NCI-H226 (cell line): ENCODE measurements at regions not wholly inside any gene's neighbourhood (a gene's known extent, or its start where the extent isn't known, plus 50 kb on each side); places are given as distances from the start of the nearest gene placed in this dataset.

Source experiments
- DNase-seq: peaks from one replicate; pipeline ENCODE4 v3.0.0-alpha.2; 2015

DNA sequence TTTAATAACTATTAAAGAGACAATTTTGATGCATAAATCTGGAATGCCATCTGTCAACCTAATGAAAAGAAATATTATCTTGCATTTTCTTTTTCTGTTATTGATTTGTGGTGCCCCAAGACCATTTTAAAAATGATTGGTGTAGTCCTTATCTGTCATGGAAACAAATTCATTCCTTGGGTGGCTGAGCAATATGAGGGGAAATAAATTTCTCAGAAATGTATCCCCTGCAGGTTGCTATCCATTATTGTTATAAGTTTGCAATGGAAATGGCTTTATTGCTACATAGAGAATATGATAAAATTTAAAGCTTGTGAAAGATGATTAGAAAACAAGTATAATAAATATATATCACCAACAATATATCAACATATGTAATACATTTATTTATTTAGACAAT, 607.0 kb downstream of the DNAJB9 start:
- no peak for DNase-seq

DNA sequence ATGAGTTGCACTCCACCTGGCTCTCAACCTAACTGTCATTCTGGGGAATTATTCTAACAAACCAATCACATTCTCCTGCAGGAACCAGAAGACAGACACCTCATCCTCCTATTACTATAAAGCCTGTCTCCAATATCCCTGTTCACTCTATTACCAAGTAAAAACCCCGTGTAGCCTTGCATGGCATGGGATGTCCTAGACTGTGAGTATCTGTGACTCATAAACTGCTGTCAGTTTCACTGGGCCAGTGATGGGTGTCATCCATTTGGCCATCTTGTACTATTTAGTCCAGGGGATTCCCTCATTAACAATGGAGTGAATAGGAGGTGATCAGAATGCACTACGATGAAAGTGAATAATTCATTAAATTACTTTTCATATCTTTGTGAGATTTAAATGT, 608.7 kb downstream of the DNAJB9 start:
- no peak for DNase-seq

DNA sequence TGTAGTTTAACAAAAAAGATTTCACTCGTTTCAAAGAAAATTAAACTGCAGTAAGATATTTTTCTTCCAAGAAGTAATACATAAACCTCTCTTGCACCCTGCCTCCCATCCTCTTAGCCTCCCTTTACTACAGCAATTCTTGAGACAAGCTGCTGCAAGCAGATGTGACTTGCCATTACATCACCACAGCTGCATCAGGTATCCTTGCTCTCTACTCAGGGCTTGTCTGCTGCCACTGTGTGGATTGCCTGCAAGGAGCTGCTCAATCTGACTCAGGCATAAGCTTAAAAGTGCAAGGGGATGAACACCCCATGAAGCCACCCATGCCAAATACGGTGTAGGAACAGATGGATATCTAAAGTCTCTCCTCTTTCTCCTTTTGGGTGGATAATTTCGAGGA, 609.9 kb downstream of the DNAJB9 start:
- no peak for DNase-seq

DNA sequence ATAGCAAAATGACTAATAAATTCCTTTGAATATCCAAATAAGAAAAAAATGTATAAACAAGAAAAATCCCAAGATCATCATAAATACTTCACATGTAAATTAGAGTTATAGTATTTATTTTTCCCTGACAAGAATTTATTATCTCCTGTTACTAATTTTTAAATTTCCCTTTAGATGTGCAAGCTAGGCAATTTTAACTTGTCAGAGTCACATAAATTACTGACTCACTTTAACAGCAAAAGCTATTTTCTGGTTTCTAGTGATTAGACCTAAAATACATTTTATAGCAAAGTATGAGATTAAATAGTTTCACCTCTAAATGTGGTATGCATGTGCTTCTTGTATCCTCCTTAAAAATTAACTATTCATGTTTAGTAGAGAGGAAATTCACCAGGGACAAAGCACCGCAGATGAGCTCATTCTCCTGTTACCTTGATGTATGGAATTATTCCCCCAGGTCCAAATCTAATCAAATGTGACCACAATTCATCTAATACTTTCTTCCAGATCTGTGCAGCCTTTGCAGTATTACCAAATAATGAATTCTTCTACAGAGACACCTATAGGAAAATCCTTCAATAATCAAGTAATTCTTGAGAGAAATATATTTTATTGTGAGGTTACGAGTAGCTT, 621.2 kb downstream of the DNAJB9 start:
- DNase-seq: no peak

DNA sequence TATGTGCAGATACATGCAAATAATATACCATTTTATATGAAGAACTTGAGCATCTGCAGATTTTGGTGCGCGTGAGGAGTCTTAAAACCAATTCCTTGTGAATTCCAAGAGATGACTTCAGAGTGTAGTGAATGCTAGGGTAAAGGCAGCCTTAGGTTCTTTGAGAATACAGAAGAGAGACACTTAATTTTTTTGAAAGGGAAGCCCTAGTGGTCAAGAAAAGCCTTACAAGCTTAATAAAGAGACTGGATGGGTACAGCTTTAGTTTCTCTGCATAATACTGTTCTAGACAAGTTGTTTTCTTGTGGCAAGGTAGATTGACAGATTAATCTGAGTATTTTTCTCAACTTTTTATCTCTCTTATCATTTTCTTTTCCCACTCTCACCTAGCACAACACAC, 636.5 kb downstream of the DNAJB9 start:
- no peak for DNase-seq

DNA sequence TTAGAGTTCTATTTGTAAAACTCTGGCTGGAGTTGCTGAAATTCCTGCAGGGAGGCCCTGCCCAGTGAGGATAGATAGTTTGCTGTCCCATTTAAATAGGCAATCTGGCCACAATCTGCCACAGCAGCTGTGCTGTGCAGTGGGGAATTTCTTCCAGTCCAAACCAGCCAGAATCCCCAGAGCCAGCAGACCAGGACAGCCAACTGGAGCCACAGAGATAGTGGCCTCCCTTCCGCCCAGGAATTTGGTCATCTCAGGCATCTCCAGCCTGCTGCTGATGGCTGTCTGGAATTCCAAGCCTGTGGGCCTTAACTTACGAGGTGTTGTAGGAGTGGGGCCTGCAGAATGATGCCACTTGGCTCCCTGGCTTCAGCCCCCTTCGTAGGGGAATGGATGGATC, 643.4 kb downstream of the DNAJB9 start:
- no peak for DNase-seq

DNA sequence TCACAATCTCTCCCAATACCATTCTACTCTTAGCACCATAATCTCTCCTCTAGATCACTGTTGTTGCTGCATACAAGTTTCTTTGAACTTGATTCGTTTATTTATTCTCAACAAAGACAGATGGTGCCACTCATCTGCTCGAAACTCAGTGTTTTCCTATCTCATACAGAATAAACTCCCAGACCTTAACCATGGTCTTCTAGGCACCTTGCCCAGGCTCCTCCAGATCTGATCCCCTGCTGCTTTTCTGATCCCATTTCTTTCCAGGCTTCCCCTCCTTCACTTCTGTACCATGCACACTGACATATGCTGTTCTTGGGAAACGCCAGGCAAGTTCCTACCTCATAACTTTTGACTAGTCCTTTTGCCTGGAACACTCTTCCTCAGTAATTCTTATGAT, 645.7 kb downstream of the DNAJB9 start:
- no peak for DNase-seq

DNA sequence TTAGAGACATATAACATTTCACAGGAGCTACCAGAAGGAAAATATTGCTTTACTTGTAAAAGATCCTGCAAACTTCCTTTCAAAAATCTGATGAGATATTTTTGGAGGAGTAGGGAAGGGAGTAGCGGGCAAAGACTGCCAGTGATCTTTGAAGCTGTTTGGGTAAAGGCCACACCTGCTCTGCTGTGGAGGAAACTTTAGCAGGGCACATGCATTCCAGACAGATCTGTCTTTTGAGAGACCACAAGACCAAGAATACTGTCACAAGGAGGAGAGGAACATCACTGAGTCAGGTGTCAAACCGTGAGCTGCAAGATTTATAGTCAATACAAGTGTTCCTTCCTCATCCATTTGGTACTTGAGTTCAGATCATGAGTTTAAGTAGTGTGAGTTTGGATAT, 654.4 kb downstream of the DNAJB9 start:
- DNase-seq: no peak

DNA sequence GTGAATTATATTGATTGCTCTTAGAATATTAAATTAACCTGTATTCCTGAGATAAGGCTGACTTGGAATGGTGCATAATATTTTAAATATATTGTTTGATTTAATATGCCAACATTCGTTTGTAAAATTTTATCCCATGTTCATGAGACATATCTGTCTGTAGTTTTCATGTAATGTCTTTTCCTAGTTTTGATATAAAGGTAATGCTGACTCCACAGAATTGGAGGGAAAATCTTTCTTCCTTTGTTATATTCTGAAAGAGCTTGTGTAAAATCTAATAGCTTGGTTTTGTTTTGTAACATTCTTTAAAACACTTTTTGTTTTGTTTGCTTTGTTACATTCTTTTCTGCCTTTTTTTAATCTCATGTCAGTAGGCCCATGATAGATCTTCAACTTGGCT, 657.0 kb downstream of the DNAJB9 start:
- DNase-seq: no peak

DNA sequence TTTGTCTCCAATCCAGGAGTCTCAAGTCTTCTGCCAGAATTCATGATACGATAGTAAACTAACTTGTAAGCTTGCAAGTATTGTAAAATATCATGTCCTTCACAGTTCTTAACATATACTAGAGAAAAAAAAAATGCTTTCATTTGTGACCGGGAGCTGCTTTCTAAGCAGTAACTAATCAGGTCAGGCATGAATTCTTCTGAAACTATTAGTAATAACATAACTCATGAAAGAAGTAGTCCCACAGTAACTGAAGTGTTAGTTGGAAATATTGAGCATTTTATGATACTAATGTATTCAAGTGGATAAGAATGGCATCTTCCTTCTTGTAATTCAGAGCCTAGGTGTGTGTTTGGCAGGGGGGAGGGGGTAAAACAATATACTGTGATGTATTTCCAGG, 665.6 kb downstream of the DNAJB9 start:
- no peak for DNase-seq

DNA sequence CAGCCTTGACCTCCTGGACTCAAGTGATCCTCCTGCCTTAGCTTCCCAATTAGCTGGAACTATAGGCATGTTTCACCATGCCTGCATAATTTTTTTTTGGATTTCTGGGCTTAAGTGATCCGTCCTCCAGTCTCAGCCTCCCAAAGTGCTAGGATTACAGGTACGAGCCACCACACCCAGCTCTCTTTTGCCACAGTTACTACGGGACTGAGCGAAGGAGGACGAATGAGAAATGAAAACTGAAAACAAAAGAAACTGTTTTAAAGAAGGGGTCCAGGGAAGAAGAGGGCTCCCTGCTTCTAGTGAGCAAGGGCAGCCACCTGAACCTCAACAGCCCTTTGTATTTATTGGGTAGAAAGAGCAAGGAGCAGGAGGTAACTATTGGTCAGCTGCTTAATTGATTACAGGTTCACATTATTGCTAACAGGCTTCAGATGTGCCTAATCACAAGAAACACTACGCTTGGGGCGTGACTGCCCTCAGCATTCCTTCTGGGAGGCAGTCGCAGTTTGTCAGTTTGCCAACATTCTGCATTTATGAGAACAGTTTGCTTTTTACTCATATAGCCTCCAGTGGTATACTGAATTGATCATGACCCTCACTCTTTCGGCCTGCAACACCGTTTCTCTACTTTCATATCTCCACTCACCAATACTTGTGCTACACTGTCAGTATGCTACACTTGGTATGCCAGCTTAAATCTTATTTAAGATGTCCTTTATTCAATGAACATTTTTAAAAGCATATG, 676.8 kb downstream of the DNAJB9 start:
- DNase-seq: no peak

DNA sequence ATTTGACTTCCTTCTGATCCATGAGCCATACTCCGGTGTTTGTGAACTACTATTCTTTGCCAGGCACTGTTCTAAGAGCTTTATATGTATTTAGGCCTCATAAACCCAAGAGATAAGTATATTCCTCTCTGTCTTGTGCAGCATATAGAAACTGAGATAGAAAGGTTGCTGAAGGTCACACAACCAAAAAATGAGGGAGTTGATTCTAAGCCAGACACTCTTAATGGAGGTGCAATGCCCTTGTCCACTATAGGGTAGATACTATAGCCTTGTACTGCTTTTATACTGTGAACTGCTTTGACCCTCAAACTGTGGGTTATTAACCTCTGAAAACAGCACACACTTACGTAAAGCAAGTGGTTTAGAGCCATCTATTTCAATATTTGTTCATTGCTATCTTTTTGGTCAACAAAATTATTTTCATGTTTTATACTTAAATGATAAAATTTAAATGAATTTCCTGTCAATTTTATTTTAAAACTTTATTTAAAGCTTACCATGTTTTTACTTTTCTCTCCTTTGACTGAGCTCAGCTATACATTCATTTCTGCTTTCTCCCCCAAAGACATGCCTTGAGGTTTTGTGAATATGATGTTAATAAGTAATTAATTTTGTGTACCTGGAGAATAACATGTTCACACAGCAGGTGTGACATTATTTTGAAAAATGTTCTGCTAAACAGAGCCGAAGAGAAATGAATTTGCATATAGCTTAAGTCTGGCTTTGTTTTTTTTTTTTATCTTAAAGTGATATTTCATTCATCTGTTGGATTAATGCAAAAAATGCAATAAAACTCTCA, 687.3 kb downstream of the DNAJB9 start:
- DNase-seq: no peak

DNA sequence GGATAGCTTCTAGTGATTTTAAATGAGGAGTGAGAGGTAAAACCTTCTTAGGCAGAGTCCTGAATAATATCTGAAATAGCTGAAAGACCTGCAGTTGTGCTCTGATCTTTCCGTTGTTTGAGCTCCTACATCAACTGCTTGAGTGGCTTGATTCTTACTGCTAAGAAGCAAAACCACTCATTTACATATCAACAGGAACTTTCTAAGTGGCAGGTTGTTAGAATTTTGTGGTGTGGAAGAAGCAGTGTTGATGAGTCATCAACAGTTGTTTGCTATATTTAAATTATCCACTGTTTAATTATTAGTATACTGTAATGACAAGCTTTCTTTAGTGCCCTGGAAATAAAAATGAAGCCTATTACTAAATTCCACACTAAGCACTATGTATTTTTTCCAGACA, 689.5 kb downstream of the DNAJB9 start:
- DNase-seq: no peak

DNA sequence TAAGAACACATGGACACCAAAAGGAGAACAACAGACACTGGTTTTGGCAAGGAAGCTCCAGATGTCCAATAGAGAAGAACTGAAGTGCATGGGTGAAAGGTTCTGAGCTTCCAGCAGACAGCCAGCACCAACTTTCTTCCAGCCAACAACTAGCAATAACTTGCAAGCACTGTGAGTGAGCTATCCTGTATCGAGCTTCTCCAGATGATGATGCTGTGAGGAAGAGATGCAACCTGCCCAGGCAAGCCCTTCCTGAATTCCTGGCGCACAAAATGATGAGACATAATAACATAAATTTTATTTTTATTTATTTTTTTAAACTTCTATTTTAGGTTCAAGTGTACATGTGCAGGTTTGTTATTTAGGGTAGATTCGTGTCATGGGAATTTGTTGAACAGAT, 692.1 kb downstream of the DNAJB9 start:
- DNase-seq: no peak

DNA sequence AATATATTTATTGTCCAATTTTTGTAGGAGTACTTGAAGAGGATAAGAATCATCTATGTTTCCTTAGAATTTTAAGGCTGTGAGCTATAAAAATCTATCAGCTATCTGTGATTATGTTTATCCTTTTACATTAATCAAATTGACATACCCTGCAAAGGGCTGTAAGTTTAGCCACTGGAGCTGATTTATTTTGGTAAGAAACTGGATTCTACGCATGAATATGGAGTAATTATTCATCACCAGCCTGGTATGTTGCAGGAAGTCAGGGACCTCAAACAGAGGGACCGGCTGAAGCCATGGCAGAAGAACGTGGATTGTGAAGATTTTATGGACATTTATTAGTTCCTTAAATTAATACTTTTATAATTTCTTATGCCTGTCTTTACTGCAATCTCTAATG, 696.9 kb downstream of the DNAJB9 start:
- no peak for DNase-seq

DNA sequence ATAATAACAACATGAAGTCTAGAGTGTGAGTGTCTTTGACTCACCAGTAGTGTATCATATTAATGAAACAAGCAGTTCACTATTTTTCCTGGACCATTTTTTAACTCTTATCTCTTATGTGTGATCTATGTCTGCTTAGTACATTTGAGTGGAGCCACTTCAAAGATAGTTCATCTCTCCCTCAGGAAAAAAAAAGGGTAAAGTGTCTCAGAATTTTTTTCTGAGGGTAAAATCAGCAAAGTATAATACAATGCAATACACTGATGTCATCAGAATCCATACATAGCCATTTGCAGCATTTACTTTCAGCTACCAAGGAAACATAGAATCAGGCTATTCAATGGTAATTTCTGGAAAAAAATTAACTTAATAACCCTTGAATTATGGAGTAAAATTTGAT, 706.7 kb downstream of the DNAJB9 start:
- DNase-seq: no peak

DNA sequence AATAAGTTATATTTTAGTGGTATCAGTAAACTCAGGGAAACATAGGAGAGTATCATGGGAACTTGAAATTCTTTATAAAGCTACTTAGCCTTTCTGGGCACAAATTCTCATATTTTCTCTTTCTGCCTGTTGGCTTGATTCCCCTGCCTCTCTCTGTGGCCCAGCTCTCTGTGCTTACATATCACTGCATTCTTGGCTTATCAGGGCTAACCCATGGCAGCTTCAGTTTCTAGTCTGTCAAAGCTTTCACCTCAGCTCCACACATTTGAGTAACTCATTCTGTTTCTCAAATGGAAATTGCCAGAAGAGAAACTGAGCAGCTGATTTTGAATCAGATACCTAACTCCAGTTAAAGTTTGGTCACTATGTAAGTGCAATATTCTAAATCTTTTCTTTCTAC, 713.1 kb downstream of the DNAJB9 start:
- DNase-seq: no peak

DNA sequence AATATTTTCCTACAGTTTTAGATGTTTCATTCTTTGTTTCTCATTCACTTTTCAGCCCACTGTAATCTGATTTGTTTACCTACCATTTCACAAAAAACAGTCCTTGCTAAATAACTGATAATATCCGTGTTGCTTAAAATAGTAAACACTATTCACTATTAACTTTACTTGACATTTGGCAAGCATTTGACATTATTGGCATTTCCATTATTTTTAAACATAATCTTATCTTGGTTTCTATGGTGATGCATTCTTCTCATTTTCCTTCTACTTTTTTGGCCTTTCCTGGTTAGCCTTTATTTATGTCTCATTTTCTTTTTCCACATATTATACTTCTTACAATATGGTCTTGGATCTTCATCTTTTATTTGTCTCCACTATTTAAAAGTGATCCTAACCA, 715.3 kb downstream of the DNAJB9 start:
- no peak for DNase-seq

DNA sequence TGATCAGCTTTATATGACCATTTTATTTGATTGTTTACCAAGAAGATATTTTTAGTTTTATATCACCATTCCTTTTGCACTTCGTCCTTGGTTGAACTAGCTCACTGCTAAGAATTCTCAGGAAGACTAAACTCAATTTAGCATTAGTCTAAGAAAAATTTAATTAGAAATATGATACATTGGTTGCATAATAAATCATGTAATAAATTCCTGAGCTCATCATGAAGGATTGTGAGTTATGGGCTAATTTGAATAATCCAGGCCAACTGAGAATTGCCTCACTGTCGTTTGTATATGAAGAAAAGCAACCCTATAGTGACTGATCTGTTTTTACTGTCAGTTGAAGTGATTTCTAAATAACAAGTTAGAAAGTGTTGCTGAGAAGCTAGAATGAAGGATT, 725.5 kb downstream of the DNAJB9 start:
- no peak for DNase-seq

DNA sequence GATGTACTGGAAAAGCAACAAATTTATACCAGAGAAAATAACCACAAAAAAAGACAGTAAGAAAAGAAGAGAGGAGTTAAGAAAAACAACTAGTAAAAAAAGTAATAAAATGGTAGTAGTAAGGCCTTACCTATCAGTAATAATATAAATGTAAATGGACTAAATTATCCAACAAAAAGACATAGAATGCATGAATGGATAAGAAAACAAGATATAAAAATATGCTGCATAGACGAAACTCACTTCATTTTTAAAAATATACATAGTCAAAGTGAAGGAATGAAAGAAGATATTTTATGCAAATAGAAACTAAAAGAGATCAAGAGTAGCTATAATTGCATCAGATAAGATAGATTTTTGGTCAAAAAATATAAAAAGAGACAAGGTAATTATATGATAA, 739.1 kb downstream of the DNAJB9 start:
- no peak for DNase-seq

DNA sequence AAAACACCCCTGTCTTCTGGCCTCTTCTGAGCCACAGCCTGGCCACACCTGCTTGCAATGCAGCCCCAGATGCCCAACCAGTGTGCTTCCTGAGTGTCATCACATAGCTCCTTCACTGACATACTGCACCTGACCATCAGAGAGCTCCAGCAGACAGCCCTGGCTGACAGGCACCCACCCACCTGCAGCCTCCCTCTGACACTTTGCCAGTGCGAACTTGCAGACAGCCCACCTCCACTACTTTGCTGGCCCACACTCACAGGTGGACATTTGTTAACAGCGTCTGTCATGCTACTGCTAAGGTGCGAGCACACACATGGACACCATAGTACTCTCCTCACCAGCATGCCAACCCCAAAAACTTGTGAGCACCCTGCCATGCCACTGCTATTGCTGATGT, 740.1 kb downstream of the DNAJB9 start:
- no peak for DNase-seq

DNA sequence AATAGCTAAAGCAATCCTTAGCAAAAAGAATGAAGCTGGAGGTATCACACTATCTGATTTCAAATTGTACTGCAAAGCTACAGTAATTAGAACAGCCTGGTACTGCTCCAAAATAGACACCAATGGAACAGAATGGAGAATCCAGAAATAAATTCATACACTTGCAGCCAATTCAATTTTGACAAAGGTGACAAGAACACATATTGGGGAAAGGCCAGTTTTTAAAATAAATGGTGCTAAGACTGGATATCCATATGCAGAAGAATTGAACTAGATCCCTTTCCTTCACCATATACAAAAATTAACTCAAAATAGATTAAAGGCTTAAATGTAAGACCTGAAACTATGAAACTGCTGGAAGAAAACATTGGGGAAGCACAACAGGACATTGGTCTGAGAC, 748.5 kb downstream of the DNAJB9 start:
- DNase-seq: no peak

DNA sequence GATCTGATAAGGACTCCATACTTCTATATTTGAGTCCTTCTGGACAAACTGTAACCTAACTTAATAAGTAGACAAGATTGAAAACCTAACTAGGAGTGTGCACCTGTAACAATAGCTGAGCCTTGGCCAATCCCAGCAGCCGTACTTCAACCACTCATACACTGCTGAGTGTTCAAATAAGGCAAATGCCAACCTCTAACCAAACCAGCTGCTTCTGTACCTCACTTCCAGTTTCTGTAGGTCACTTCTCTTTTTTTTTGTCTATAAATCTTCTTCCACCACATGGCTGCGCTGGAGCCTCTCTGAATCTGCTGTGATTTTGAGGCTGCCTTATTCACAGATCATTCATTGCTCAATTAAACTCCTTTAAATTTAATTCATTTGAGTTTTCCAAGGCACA, 753.2 kb downstream of the DNAJB9 start:
- DNase-seq: no peak

DNA sequence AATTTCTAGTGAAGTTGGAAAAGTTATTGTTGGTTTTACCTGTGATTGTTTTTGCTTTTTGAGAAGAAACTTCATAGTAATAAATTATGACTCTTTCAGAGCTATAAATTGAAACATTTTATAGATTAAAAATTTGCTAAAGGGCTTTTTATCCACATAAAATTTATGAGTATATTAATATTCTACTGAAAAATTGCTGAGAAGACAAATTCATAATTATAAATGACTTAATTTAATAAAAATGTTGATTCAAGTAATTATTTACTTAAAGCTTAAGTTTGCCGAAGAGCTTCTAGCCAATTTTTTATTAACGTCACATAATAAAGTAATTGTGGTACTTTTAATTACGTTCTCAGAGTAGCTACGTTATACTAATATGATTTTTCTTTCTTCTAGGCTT, 761.7 kb downstream of the DNAJB9 start:
- no peak for DNase-seq
